HEK293T (cell line): ENCODE measurements at regions not wholly inside any gene's neighbourhood (a gene's known extent, or its start where the extent isn't known, plus 50 kb on each side); places are given as distances from the start of the nearest gene placed in this dataset.

Experiments
- FOXK2 ChIP-seq: fragments of 450-650 bp; IDR thresholded peaks from 2 replicates; pipeline ENCODE4 v1.6.1; 2016; ENCODE audit warnings: mild to moderate bottlenecking
- FOXM1 ChIP-seq: fragments of 450-650 bp; IDR thresholded peaks from 2 replicates; pipeline ENCODE4 v1.6.1; 2017; ENCODE audit warnings: mild to moderate bottlenecking, borderline replicate concordance
- LEF1 ChIP-seq: fragments of 450-650 bp; IDR thresholded peaks from 2 replicates; pipeline ENCODE4 v1.6.1; 2017; ENCODE audit warnings: mild to moderate bottlenecking, borderline replicate concordance
- NFRKB ChIP-seq: fragments of 450-650 bp; IDR thresholded peaks from 2 replicates; pipeline ENCODE4 v1.6.1; 2016; ENCODE audit warnings: mild to moderate bottlenecking, moderate library complexity

- TF ChIP-seq NFRKB: no peak
- no peak for TF ChIP-seq LEF1
- TF ChIP-seq FOXM1: no peak
- no peak for TF ChIP-seq FOXK2
Observed at GRCh38 chr12:67116134-67116533, 153.0 kb upstream of the CAND1 start.
